ENCODE measurements at regions not wholly inside any gene's neighbourhood (a gene's known extent, or its start where the extent isn't known, plus 50 kb on each side); places are given as distances from the start of the nearest gene placed in this dataset.
A peak's percentile ranks its signal among the peaks of the same experiment; 100 is the strongest.
"Not testable (repeated sequence)": the region's sequence is repeated elsewhere in the genome, so short reads cannot be mapped to it uniquely, and the experiment has no call there.

- H3K4me3 Mint-ChIP-seq (ENCODE audit: unreplicated experiment), result no peak overlapping the region
- H3K36me3 ChIP-seq (ENCODE audit: control insufficient read depth, insufficient read depth, low read length), result no peaks in the 10 kb centered on the region
- TF ChIP-seq CTCF (IDR thresholded peaks at IDR 0.05; ENCODE audit: insufficient read depth in 1 of 2, low read depth in 1 of 2, low read length in 1 of 2, severe bottlenecking in 1 of 2, unreplicated experiment in 1 of 2), result no peak
- no peaks in the 10 kb centered on the region for H3K36me3 Mint-ChIP-seq (ENCODE audit: insufficient read depth, unreplicated experiment)
- H3K27me3 ChIP-seq (replicated peaks; ENCODE audit: control insufficient read depth, insufficient read depth, low read length), result no peaks in the 10 kb centered on the region
- ChIA-PET CTCF (interaction anchor here (0.6 kb wide), 1 partner anchor 1461 kb away, joined by 7 read pairs; the partner anchor contains the start of gene BDNF), POLR2A (no interaction called here)
- no peaks in the 10 kb centered on the region for H3K27me3 Mint-ChIP-seq (ENCODE audit: insufficient read depth, unreplicated experiment)
- intact Hi-C loops (cut with micrococcal nuclease; ENCODE audit: unreplicated experiment), result no loop called here
- no peak overlapping the region for H3K4me3 ChIP-seq (ENCODE audit: low read depth, low read length)
- DNase-seq, result no peak
- H3K27ac Mint-ChIP-seq (ENCODE audit: unreplicated experiment), result no peak overlapping the region
- H3K9me3 ChIP-seq, result peaks cover 8% of the 10 kb centered on the region; the same call in 1 of the 2 replicates
- BruUV-seq (replicated peaks), result no TSS peak
- peaks cover 7% of the 10 kb centered on the region for H3K4me1 Mint-ChIP-seq (ENCODE audit: low read depth, unreplicated experiment)
- no peaks in the 10 kb centered on the region for H3K4me1 ChIP-seq
- no peaks in the 10 kb centered on the region for H3K9me3 Mint-ChIP-seq (ENCODE audit: unreplicated experiment)
Observed at GRCh38 chr11:29161191-29161590, 855.6 kb downstream of the KCNA4 start.

GRCh38 chr11:29159552-29160465 is 857.0 kb downstream of the KCNA4 start:
- H3K4me3 Mint-ChIP-seq (ENCODE audit: unreplicated experiment), result no peak overlapping the region
- BruUV-seq (replicated peaks), result no TSS peak
- POLR2A ChIA-PET, result interaction anchor here (0.6 kb wide), 1 partner anchor 34 kb away, joined by 5 read pairs; no protein-coding TSS in a partner anchor
- H3K36me3 ChIP-seq (ENCODE audit: control insufficient read depth, insufficient read depth, low read length), result no peaks in the 10 kb centered on the region
- H3K27me3 ChIP-seq (replicated peaks; ENCODE audit: control insufficient read depth, insufficient read depth, low read length), result no peaks in the 10 kb centered on the region
- peaks cover 7% of the 10 kb centered on the region for H3K4me1 Mint-ChIP-seq (ENCODE audit: low read depth, unreplicated experiment)
- CTCF ChIA-PET, result interaction anchor here (0.6 to 1.6 kb wide), 13 partner anchors 27 to 1517 kb away, joined by 3 to 17 read pairs (median 4); no protein-coding TSS in a partner anchor
- no peaks in the 10 kb centered on the region for H3K36me3 Mint-ChIP-seq (ENCODE audit: insufficient read depth, unreplicated experiment)
- H3K9me3 ChIP-seq, result peaks cover 8% of the 10 kb centered on the region; the same call in 1 of the 2 replicates
- DNase-seq, result peak; percentile 55 to 71
- no peaks in the 10 kb centered on the region for H3K9me3 Mint-ChIP-seq (ENCODE audit: unreplicated experiment)
- no peaks in the 10 kb centered on the region for H3K27me3 Mint-ChIP-seq (ENCODE audit: insufficient read depth, unreplicated experiment)
- H3K4me3 ChIP-seq (ENCODE audit: low read depth, low read length), result no peak overlapping the region
- no peaks in the 10 kb centered on the region for H3K4me1 ChIP-seq
- no peak overlapping the region for H3K27ac Mint-ChIP-seq (ENCODE audit: unreplicated experiment)
- TF ChIP-seq CTCF (IDR thresholded peaks at IDR 0.05; ENCODE audit: insufficient read depth in 1 of 2, low read depth in 1 of 2, low read length in 1 of 2, severe bottlenecking in 1 of 2, unreplicated experiment in 1 of 2), result peak; percentile 80 to 81
- intact Hi-C loops (cut with micrococcal nuclease; ENCODE audit: unreplicated experiment), result loop anchor here (1.0 to 10.0 kb wide), 7 partner anchors 68 to 1517 kb away; no protein-coding TSS in a partner anchor

GRCh38 chr11:29153078-29153477 is 863.8 kb downstream of the KCNA4 start:
- no peak for TF ChIP-seq CTCF (IDR thresholded peaks at IDR 0.05; ENCODE audit: insufficient read depth in 1 of 2, low read depth in 1 of 2, low read length in 1 of 2, severe bottlenecking in 1 of 2, unreplicated experiment in 1 of 2)
- no peaks in the 10 kb centered on the region for H3K36me3 ChIP-seq (ENCODE audit: control insufficient read depth, insufficient read depth, low read length)
- Mint-ChIP-seq H3K27ac (ENCODE audit: unreplicated experiment) (no peak overlapping the region), H3K4me3 (ENCODE audit: unreplicated experiment) (no peak overlapping the region), H3K4me1 (ENCODE audit: low read depth, unreplicated experiment) (no peaks in the 10 kb centered on the region), H3K27me3 (ENCODE audit: insufficient read depth, unreplicated experiment) (no peaks in the 10 kb centered on the region), H3K36me3 (ENCODE audit: insufficient read depth, unreplicated experiment) (no peaks in the 10 kb centered on the region), H3K9me3 (ENCODE audit: unreplicated experiment) (no peaks in the 10 kb centered on the region)
- ChIA-PET POLR2A (no interaction called here), CTCF (no interaction called here)
- H3K9me3 ChIP-seq, result peaks cover 13% of the 10 kb centered on the region; the same call in 1 of the 2 replicates
- no peaks in the 10 kb centered on the region for H3K27me3 ChIP-seq (replicated peaks; ENCODE audit: control insufficient read depth, insufficient read depth, low read length)
- intact Hi-C loops (cut with micrococcal nuclease; ENCODE audit: unreplicated experiment), result loop anchor here (10.0 kb wide), 1 partner anchor 348 kb away; no protein-coding TSS in a partner anchor
- no peak overlapping the region for H3K4me3 ChIP-seq (ENCODE audit: low read depth, low read length)
- no TSS peak for BruUV-seq (replicated peaks)
- no peaks in the 10 kb centered on the region for H3K4me1 ChIP-seq
- DNase-seq, result no peak

- POLR2A ChIA-PET; H3K36me3 Mint-ChIP-seq (ENCODE audit: insufficient read depth, unreplicated experiment); H3K9me3 ChIP-seq; H3K27me3 ChIP-seq (replicated peaks; ENCODE audit: control insufficient read depth, insufficient read depth, low read length); H3K9me3 Mint-ChIP-seq (ENCODE audit: unreplicated experiment); BruUV-seq (replicated peaks); H3K4me3 Mint-ChIP-seq (ENCODE audit: unreplicated experiment); H3K4me3 ChIP-seq (ENCODE audit: low read depth, low read length); H3K36me3 ChIP-seq (ENCODE audit: control insufficient read depth, insufficient read depth, low read length); CTCF ChIA-PET; DNase-seq; intact Hi-C loops (cut with micrococcal nuclease; ENCODE audit: unreplicated experiment); H3K27ac Mint-ChIP-seq (ENCODE audit: unreplicated experiment); H3K4me1 ChIP-seq; H3K27me3 Mint-ChIP-seq (ENCODE audit: insufficient read depth, unreplicated experiment); H3K4me1 Mint-ChIP-seq (ENCODE audit: low read depth, unreplicated experiment): not testable (repeated sequence)
Observed at GRCh38 chr11:29142573-29142972, 874.3 kb downstream of the KCNA4 start.

Measured in Caco-2 (cell line).